Esophagus squamous epithelium (tissue), 4 donors: ENCODE measurements at regions not wholly inside any gene's neighbourhood (a gene's known extent, or its start where the extent isn't known, plus 50 kb on each side); places are given as distances from the start of the nearest gene placed in this dataset.

Experiments
- POLR2A ChIP-seq, 4 donors: fragments of 450-650 bp; IDR thresholded peaks; one replicate each; pipeline ENCODE4 v1.6.1; 2017; ENCODE audit warnings: antibody characterized with exemption in 4 of 4, mild to moderate bottlenecking in 4 of 4, moderate library complexity in 3 of 4
- TF ChIP-seq, protein P1 (sequence below), 6 experiments: fragments of 450-650 bp in 4 of 6; fragments of 200-600 bp in 2 of 6; sonication (generic) in 2 of 6; IDR thresholded peaks; one replicate each; pipeline ENCODE4 v1.5.1; 2016 to 2019; ENCODE audit warnings: antibody characterized with exemption in 6 of 6, mild to moderate bottlenecking in 4 of 6, moderate library complexity in 4 of 6

DNA sequence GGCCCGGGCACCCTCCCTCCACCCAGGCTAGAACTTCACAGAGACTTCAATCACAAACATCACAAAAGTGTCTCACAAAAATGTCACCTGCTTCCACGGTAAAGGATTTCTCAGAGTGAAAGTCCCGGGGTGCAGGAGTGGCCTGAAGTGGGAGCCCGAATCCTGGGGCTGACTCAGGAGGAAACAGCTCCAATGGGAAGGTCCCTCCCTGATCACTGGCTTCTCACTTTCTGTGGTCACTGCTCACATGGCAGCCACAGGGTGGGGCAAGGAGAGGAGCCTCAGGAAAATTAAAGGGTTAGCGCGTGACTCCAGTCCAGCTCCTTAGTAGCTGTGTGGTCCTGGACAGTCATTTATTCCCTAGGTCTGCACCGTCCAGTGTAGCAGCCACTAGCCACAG is 564.5 kb upstream of the B3GAT1 start:
- no peak for TF ChIP-seq POLR2A (IDR thresholded peaks at IDR 0.05)
- TF ChIP-seq, protein P1, sequence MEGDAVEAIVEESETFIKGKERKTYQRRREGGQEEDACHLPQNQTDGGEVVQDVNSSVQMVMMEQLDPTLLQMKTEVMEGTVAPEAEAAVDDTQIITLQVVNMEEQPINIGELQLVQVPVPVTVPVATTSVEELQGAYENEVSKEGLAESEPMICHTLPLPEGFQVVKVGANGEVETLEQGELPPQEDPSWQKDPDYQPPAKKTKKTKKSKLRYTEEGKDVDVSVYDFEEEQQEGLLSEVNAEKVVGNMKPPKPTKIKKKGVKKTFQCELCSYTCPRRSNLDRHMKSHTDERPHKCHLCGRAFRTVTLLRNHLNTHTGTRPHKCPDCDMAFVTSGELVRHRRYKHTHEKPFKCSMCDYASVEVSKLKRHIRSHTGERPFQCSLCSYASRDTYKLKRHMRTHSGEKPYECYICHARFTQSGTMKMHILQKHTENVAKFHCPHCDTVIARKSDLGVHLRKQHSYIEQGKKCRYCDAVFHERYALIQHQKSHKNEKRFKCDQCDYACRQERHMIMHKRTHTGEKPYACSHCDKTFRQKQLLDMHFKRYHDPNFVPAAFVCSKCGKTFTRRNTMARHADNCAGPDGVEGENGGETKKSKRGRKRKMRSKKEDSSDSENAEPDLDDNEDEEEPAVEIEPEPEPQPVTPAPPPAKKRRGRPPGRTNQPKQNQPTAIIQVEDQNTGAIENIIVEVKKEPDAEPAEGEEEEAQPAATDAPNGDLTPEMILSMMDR (IDR thresholded peaks at IDR 0.05): no peak
